ENCODE measurements at regions not wholly inside any gene's neighbourhood (a gene's known extent, or its start where the extent isn't known, plus 50 kb on each side); places are given as distances from the start of the nearest gene placed in this dataset.

DNA sequence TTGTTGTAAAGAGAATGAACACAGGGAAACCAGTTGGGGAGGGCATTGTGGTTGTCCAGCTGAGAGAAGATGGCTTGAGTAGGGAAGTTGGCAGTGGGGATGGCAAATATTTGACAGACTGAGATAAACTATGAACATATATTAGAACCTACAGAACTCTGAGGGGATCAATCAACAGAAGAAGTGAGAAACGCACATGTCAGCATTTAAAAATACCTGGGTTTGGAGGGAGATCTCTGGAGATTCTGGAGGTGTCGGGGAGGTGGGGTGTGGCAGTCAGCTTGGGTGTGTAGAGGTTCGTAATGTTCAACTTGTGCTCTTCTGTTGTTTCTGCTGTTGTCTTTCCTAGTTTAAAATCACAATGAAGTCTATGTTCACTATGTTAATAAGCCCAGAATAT is 517.8 kb downstream of the AACS start:
- no peaks in the 10 kb centered on the region for H4K20me1 ChIP-seq (ENCODE audit: control insufficient read depth, insufficient read depth)
- DNase-seq (ENCODE audit: low read depth, low spot score) (no peak), ATAC-seq (no peak), FAIRE-seq (no peak)
- RAD21 ChIA-PET (ENCODE audit: unreplicated experiment), result no interaction called here
- CTCF ChIA-PET, result interaction anchor here (1.2 kb wide), 1 partner anchor 9 kb away, joined by 3 read pairs; no protein-coding TSS in a partner anchor
- H3K27me3 ChIP-seq (replicated peaks in 1 of 2; ENCODE audit: control insufficient read depth in 2 of 2, insufficient read depth in 2 of 2, low read length in 1 of 2), result no peaks in the 10 kb centered on the region
- intact Hi-C loops (cut with micrococcal nuclease; ENCODE audit: unreplicated experiment) (no loop called here), in situ Hi-C loops (cut with MboI) (no loop called here)
- no peaks in the 10 kb centered on the region for H3K9me3 ChIP-seq (replicated peaks; ENCODE audit: control insufficient read depth, insufficient read depth, low read length)
- BruUV-seq (replicated peaks), result no TSS peak
- no peaks in the 10 kb centered on the region for H3K4me1 ChIP-seq (ENCODE audit: control insufficient read depth, insufficient read depth, low read length)
- no peak overlapping the region for H3K27ac ChIP-seq (ENCODE audit: control insufficient read depth, insufficient read depth)
- WGBS (ENCODE audit: insufficient coverage, insufficient replicate concordance, low lambda C conversion rate, missing lambda C conversion rate), result 26% methylated on average over 3 of the region's 3 CpGs
- TF ChIP-seq SPI1 (IDR thresholded peaks at IDR 0.05; ENCODE audit: borderline replicate concordance, insufficient read depth, low read depth, low read length), result no peak
- no peak for TF ChIP-seq DPF2 (IDR thresholded peaks at IDR 0.05)
- no peak for TF ChIP-seq SMAD5 (IDR thresholded peaks at IDR 0.05; ENCODE audit: low read depth)
- TF ChIP-seq RAD51 (IDR thresholded peaks at IDR 0.05), result no peak
- TF ChIP-seq CBX5 (IDR thresholded peaks at IDR 0.05; ENCODE audit: low read depth), result no peak
- TF ChIP-seq CBFB (IDR thresholded peaks at IDR 0.05; ENCODE audit: low read depth), result no peak
- no peak for TF ChIP-seq PAX8 (IDR thresholded peaks at IDR 0.05)
- TF ChIP-seq CBX3 (IDR thresholded peaks at IDR 0.05; ENCODE audit: borderline replicate concordance, low read depth), result no peak
- TF ChIP-seq, protein P1, sequence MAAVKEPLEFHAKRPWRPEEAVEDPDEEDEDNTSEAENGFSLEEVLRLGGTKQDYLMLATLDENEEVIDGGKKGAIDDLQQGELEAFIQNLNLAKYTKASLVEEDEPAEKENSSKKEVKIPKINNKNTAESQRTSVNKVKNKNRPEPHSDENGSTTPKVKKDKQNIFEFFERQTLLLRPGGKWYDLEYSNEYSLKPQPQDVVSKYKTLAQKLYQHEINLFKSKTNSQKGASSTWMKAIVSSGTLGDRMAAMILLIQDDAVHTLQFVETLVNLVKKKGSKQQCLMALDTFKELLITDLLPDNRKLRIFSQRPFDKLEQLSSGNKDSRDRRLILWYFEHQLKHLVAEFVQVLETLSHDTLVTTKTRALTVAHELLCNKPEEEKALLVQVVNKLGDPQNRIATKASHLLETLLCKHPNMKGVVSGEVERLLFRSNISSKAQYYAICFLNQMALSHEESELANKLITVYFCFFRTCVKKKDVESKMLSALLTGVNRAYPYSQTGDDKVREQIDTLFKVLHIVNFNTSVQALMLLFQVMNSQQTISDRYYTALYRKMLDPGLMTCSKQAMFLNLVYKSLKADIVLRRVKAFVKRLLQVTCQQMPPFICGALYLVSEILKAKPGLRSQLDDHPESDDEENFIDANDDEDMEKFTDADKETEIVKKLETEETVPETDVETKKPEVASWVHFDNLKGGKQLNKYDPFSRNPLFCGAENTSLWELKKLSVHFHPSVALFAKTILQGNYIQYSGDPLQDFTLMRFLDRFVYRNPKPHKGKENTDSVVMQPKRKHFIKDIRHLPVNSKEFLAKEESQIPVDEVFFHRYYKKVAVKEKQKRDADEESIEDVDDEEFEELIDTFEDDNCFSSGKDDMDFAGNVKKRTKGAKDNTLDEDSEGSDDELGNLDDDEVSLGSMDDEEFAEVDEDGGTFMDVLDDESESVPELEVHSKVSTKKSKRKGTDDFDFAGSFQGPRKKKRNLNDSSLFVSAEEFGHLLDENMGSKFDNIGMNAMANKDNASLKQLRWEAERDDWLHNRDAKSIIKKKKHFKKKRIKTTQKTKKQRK (IDR thresholded peaks at IDR 0.05; ENCODE audit: low read depth, low read length), result no peak
- no peaks in the 10 kb centered on the region for H3K79me2 ChIP-seq (ENCODE audit: control insufficient read depth, insufficient read depth, low read length)
- H3K9ac ChIP-seq (ENCODE audit: control insufficient read depth, insufficient read depth, low read length), result no peak overlapping the region
- SMC1A ChIA-PET (ENCODE audit: uncharacterized antibody, unreplicated experiment), result interaction anchor here (1.0 to 1.6 kb wide), 3 partner anchors 10 to 16 kb away, joined by 3 to 4 read pairs (median 4); no protein-coding TSS in a partner anchor
- H3K4me3 ChIP-seq, result no peak overlapping the region
- H3K4me2 ChIP-seq (ENCODE audit: control insufficient read depth, insufficient read depth), result no peak overlapping the region
- no peak overlapping the region for H2AFZ ChIP-seq (ENCODE audit: control insufficient read depth, low read depth, low read length)
- H3K36me3 ChIP-seq (ENCODE audit: control insufficient read depth in 2 of 2, insufficient read depth in 2 of 2, low read length in 1 of 2), result no peaks in the 10 kb centered on the region
- POLR2A ChIA-PET, result no interaction called here
